Muscle layer of duodenum (tissue), 2 donors: ENCODE measurements at regions not wholly inside any gene's neighbourhood (a gene's known extent, or its start where the extent isn't known, plus 50 kb on each side); places are given as distances from the start of the nearest gene placed in this dataset.

Source experiments
- H3K27ac ChIP-seq: one replicate; pipeline ENCODE4 v1.7.0; 2013; ENCODE audit warnings: mild to moderate bottlenecking, low read length
- H3K27me3 ChIP-seq: one replicate; pipeline ENCODE4 v1.7.0; 2013; ENCODE audit warnings: low read depth, mild to moderate bottlenecking, control low read depth, low read length
- H3K36me3 ChIP-seq, 2 donors: one replicate each; pipeline ENCODE4 v1.7.0; 2013; ENCODE audit warnings: low read length in 2 of 2, control low read depth in 1 of 2, mild to moderate bottlenecking in 1 of 2; ENCODE audit not compliant: insufficient read depth in 2 of 2, control insufficient read depth in 1 of 2
- H3K4me1 ChIP-seq, 2 donors: one replicate each; pipeline ENCODE4 v1.7.0; 2013; ENCODE audit warnings: low read length in 2 of 2, mild to moderate bottlenecking in 2 of 2, control low read depth in 1 of 2, moderate library complexity in 1 of 2; ENCODE audit not compliant: insufficient read depth in 2 of 2, control insufficient read depth in 1 of 2
- H3K4me3 ChIP-seq, 2 donors: one replicate each; pipeline ENCODE4 v1.7.0; 2013; ENCODE audit warnings: low read length in 2 of 2, low read depth in 1 of 2, mild to moderate bottlenecking in 1 of 2
- H3K9me3 ChIP-seq, 2 donors: one replicate each; pipeline ENCODE4 v1.7.0; 2013; ENCODE audit warnings: low read length in 2 of 2, control low read depth in 1 of 2, mild to moderate bottlenecking in 1 of 2; ENCODE audit not compliant: control insufficient read depth in 1 of 2
- donor health status: healthy.

DNA sequence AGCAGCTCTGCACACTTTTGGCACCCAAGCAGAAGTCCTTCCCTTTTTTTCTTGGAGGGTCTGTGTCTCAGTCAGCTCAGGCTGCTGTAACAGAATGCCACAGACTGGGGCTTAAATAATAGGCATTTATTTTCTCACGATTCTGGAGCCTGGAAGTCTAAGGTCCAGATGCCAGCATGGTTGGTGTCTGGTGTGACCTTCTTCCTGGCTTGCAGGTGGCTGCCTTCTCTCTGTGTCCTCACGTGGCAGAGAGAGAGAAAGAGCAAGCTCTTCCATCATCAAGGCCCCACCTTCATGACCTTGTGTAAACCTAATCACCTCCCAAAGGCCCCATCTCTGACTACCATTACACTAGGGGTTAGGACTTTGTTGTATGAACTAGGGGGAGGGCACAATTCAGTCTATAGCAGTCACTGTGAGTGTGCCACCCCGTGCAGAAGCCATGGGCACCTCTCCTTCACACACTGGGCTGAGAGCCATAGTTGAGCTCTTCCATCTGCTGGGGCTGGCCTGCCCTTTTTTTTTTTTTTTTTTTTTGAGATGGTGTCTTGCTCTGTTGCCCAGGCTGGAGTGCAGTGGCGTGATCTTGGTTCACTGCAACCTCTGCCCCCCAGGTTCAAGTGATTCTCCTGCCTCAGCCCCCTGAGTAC, 80.3 kb downstream of the OAT start:
- H3K4me3 ChIP-seq = no peak overlapping the region
- no peaks in the 10 kb centered on the region for H3K4me1 ChIP-seq
- no peaks in the 10 kb centered on the region for H3K36me3 ChIP-seq
- no peaks in the 10 kb centered on the region for H3K9me3 ChIP-seq
- no peak overlapping the region for H3K27ac ChIP-seq
- no peaks in the 10 kb centered on the region for H3K27me3 ChIP-seq

DNA sequence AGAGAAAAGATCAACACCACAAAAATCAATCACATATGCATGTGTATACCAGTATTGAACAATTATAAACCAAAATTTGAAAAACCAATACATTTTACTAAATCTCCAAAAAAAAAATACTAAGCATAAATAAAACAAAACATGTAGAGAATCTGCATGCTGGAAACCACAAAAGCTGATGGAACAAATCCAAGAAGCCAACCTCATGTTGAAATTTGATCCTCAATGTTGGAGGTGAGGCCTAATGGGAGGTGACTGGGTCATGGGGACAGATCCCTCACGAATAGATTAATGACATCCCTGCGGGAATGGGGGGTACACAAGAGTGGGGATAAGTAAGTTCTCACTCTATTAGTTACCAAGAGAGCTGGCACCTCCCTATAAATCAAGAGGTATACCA, 82.5 kb downstream of the OAT start:
- no peaks in the 10 kb centered on the region for H3K36me3 ChIP-seq
- no peak overlapping the region for H3K27ac ChIP-seq

DNA sequence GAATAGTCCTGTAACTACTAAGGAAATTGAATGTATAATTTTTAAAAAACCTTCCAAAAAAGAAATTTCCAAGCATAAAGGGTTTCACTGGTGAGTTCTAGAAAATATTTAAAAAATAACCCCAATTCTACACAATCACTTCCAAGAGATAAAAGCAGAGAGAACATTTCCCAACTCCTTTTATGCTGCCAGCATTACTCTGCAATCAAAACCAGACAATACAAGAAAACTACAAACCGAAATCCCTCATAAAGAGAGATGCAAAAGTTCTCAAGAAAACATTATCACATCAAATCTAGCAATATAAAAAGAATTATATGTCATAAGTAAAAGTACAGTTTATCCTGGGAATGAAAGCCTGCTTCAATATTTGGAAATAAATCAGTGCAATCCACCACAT, 84.8 kb downstream of the OAT start:
- Histone ChIP-seq H3K27ac (no peak overlapping the region), H3K9me3 (no peaks in the 10 kb centered on the region), H3K4me1 (no peaks in the 10 kb centered on the region), H3K27me3 (no peaks in the 10 kb centered on the region), H3K4me3 (no peak overlapping the region), H3K36me3 (no peaks in the 10 kb centered on the region)

More for the DNA sequence above, 82.5 kb downstream of the OAT start:
- Histone ChIP-seq H3K27me3 (no peaks in the 10 kb centered on the region), H3K9me3 (no peaks in the 10 kb centered on the region), H3K4me3 (no peak overlapping the region), H3K4me1 (no peaks in the 10 kb centered on the region)

DNA sequence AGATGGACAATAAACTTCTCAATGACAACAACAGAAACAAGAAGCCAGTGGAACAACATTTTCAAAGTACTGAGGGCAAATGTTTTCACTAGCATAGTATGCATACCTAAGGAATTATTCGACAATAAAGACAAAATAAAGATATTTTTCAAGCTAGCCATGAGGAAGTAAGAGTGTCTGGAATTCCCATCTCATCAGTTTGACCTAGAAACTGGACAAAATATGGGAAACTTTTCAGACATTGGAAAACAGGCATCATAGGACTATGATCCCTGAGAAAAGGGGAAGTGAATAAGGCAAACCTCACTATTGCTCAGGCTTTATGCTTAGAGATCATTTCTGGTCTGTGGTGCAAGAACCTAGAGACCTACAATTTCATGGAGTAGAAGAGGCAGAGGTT, 86.3 kb downstream of the OAT start:
- Histone ChIP-seq H3K4me1 (no peaks in the 10 kb centered on the region), H3K27me3 (no peaks in the 10 kb centered on the region), H3K4me3 (no peak overlapping the region), H3K27ac (no peak overlapping the region), H3K36me3 (no peaks in the 10 kb centered on the region), H3K9me3 (no peaks in the 10 kb centered on the region)

DNA sequence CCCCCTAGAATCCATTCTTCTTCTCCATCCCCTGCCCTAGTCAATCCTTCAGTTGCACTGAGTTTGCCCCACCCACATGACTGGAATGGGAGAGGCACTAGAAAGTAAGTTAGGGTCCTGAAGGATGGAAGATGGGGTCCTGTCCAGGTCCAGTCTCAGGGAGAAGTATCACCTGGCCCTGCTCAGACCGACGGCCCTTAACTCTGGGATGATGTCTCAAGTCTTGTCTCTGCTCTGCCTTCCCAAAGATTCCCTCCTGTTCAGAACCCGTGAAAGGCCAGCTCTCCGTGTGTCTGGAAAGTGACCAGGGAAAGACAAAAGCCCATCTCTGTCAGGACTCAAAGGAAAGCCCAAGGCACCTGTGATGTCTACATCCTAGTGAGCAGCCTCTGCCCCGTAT, 88.8 kb downstream of the OAT start:
- Histone ChIP-seq H3K9me3 (no peaks in the 10 kb centered on the region), H3K27ac (no peak overlapping the region), H3K4me3 (no peak overlapping the region), H3K36me3 (no peaks in the 10 kb centered on the region), H3K27me3 (no peaks in the 10 kb centered on the region), H3K4me1 (no peaks in the 10 kb centered on the region)

DNA sequence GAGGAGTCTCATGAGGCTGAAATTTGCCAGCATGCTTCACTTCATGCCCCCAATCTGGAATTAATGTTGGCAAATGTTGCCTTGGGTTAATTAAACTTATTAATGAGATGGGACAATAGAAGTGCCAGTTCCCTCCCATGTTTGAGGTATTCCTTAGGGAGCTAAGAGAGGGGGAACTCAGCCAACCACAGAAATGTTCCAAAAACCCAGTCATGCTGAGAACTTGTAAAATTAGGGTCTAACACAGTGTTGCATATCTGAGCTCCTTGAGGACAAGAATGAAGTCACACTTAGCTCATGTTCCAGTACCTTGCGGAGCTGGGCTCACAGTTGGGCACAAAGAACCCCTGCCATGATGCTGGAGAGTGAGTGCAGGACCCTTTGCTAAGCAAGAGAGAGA, 89.4 kb downstream of the OAT start:
- H3K4me1 ChIP-seq = no peaks in the 10 kb centered on the region
- H3K4me3 ChIP-seq = no peak overlapping the region
- H3K27ac ChIP-seq = no peak overlapping the region

DNA sequence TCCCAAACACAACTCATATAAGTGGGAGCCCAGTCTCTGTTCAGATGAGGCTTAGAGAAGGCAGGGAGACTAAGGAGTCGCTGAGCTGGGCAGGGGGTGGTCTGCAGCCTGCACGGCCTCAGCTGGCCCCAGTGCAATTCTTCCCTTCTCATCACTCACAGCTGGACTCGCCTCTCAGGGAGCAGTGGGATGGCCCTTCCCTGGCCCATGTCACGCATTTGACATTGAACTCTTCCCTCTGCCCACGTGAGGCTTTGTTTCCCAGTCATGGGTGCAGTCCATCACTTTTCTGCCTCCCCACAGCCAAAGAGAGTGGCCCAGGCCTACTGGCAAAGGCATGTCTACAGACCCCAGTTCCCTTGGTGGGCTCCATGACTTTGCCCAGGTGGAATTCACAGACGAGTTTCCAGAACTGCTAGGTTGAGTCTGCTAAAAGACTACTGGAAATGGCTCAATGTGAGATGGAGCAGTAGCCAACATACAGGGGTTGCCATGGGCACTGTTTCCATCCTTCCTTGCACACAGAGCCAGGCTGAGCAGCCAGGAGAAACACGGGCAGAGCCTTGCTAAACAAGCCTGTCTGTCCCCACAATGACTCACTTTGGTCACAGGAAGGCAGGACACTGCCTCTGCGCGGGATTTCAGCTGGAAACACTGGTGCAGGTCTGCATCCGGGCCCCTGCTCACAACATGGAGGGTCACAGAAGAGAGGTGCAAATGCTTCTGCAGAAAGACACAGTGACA, 90.1 kb downstream of the OAT start:
- Histone ChIP-seq H3K27me3 (no peaks in the 10 kb centered on the region), H3K4me3 (no peak overlapping the region), H3K27ac (no peak overlapping the region), H3K36me3 (no peaks in the 10 kb centered on the region), H3K4me1 (no peaks in the 10 kb centered on the region), H3K9me3 (no peaks in the 10 kb centered on the region)

More for the DNA sequence above, 89.4 kb downstream of the OAT start:
- H3K27me3 ChIP-seq = no peaks in the 10 kb centered on the region
- H3K9me3 ChIP-seq = no peaks in the 10 kb centered on the region
- no peaks in the 10 kb centered on the region for H3K36me3 ChIP-seq

GRCh38 chr10:124325998-124326636, 92.6 kb downstream of the OAT start:
- H3K4me1 ChIP-seq = no peaks in the 10 kb centered on the region
- H3K27me3 ChIP-seq = no peaks in the 10 kb centered on the region

GRCh38 chr10:124325633-124325914, 93.1 kb downstream of the OAT start:
- Histone ChIP-seq H3K27ac (no peak overlapping the region), H3K36me3 (no peaks in the 10 kb centered on the region), H3K9me3 (no peaks in the 10 kb centered on the region), H3K27me3 (no peaks in the 10 kb centered on the region), H3K4me3 (no peak overlapping the region), H3K4me1 (no peaks in the 10 kb centered on the region)

More at GRCh38 chr10:124325998-124326636, 92.6 kb downstream of the OAT start:
- no peak overlapping the region for H3K27ac ChIP-seq
- no peaks in the 10 kb centered on the region for H3K36me3 ChIP-seq
- no peaks in the 10 kb centered on the region for H3K9me3 ChIP-seq
- H3K4me3 ChIP-seq = no peak overlapping the region

DNA sequence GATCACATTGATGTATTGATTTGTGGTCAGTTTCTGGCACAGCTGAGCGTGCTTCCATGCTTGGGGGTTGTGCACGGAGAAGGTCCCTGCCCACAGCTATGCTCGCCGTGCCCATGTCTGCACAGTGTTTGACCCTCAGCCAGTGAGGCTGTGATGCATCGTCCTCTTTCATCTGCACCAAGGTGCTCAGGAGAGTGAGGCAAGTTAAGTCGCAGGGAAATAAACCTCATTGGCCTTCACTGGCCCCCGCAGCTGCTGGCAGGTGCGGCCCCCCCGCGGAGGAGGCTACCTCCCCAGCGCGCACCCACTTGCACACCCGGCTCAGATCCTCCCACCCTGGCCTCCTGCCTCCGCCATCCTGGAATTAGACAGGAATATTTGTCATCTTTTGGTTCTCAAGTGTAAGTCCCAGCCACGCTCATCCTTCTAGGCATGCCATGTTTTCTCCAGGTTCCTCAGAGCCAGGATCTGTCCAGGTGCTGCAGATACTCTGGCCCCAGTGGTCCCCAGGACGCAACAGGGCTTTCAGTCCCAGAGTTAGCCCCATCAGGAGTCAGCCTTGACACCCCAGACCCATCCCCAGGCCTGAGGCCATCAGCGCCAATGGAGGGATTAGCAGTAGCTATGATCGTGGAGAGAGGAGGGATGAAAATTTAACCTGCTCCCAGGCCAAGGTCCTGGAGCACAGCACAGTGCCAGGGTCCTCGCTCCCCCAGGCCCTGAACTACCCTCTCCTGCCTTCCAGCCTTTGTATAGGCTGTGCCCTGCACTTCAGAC, 93.7 kb downstream of the OAT start:
- Histone ChIP-seq H3K27ac (no peak overlapping the region), H3K4me1 (no peaks in the 10 kb centered on the region), H3K4me3 (no peak overlapping the region), H3K27me3 (no peaks in the 10 kb centered on the region), H3K36me3 (no peaks in the 10 kb centered on the region), H3K9me3 (no peaks in the 10 kb centered on the region)

- no peak overlapping the region for H3K4me3 ChIP-seq
- H3K9me3 ChIP-seq = no peaks in the 10 kb centered on the region
These were observed 94.3 kb downstream of the OAT start for GRCh38 chr10:124324451-124324850.

More at GRCh38 chr10:124324451-124324850, 94.3 kb downstream of the OAT start:
- no peaks in the 10 kb centered on the region for H3K27me3 ChIP-seq
- no peak overlapping the region for H3K27ac ChIP-seq
- H3K36me3 ChIP-seq = no peaks in the 10 kb centered on the region
- no peaks in the 10 kb centered on the region for H3K4me1 ChIP-seq
